ENCODE measurements at regions not wholly inside any gene's neighbourhood (a gene's known extent, or its start where the extent isn't known, plus 50 kb on each side); places are given as distances from the start of the nearest gene placed in this dataset.
"Not testable (repeated sequence)": the region's sequence is repeated elsewhere in the genome, so short reads cannot be mapped to it uniquely, and the experiment has no call there.

DNA sequence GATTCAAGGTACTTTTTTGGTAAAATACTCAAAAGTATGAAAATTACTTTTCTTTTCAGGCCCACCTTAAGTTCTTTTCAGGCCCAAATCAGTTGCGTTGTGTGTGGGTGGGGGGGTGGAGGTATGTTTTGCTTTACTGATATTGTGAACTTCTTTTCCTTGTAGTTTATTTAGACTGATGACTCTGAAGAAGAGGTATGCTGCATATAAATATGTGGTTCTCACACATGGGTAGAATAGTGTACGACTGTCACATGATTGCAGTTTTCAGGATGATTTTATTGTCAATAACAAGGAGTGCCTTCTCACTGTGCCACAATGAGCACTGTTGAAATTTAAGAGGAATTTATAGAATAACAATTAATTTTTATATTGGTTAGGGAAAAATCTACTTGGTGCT is 166.6 kb upstream of the ATP2B1 start:
- DNase-seq (no peak), ATAC-seq (no peak)
- 73 to 74% methylated on average over 2 of the region's 2 CpGs for WGBS, 2 donors
- Histone ChIP-seq H3K4me1 (no peaks in the 10 kb centered on the region), H3K4me3 (no peak overlapping the region), H3K36me3 (replicated peaks in 1 of 2; ENCODE audit: insufficient read depth in 1 of 2, low read depth in 2 of 2) (no peaks in the 10 kb centered on the region), H3K27ac (no peak overlapping the region), H3K9me3 (no peaks in the 10 kb centered on the region), H3K27me3 (no peaks in the 10 kb centered on the region)
- intact Hi-C loops (cut with DNase I) = no loop called here
- TF ChIP-seq, protein P1, sequence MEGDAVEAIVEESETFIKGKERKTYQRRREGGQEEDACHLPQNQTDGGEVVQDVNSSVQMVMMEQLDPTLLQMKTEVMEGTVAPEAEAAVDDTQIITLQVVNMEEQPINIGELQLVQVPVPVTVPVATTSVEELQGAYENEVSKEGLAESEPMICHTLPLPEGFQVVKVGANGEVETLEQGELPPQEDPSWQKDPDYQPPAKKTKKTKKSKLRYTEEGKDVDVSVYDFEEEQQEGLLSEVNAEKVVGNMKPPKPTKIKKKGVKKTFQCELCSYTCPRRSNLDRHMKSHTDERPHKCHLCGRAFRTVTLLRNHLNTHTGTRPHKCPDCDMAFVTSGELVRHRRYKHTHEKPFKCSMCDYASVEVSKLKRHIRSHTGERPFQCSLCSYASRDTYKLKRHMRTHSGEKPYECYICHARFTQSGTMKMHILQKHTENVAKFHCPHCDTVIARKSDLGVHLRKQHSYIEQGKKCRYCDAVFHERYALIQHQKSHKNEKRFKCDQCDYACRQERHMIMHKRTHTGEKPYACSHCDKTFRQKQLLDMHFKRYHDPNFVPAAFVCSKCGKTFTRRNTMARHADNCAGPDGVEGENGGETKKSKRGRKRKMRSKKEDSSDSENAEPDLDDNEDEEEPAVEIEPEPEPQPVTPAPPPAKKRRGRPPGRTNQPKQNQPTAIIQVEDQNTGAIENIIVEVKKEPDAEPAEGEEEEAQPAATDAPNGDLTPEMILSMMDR (IDR thresholded peaks at IDR 0.05) = no peak
- no peak for TF ChIP-seq POLR2A (IDR thresholded peaks at IDR 0.05)

DNA sequence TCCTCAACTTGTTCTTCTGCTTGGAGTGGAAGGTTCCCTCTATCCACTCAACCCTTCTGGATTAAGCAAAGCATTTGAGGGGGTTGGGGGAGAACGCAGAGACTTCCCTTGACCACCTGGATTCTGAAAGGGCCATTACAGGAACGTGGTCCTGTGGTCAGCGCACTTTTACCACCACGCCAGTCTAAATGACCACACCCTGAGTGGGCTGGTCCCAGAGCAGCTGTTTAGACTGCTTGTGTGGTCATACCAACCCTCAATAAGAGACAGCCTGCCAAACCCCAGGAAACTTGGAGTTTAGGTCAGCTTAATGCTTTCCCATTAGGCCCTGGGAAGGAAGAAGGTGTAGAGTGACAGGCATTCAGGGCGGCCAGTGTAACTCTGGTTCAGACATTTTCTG is 165.5 kb upstream of the ATP2B1 start:
- no peak overlapping the region for H3K27ac ChIP-seq
- H3K9me3 ChIP-seq = no peaks in the 10 kb centered on the region
- TF ChIP-seq POLR2A (IDR thresholded peaks at IDR 0.05) = no peak
- no peak overlapping the region for H3K4me3 ChIP-seq
- ATAC-seq (no peak), DNase-seq (no peak)
- H3K27me3 ChIP-seq = no peaks in the 10 kb centered on the region
- WGBS, 2 donors = 82 to 85% methylated on average over 5 of the region's 5 CpGs
- intact Hi-C loops (cut with DNase I) = no loop called here
- H3K4me1 ChIP-seq = no peaks in the 10 kb centered on the region
- H3K36me3 ChIP-seq (replicated peaks in 1 of 2; ENCODE audit: insufficient read depth in 1 of 2, low read depth in 2 of 2) = no peaks in the 10 kb centered on the region

DNA sequence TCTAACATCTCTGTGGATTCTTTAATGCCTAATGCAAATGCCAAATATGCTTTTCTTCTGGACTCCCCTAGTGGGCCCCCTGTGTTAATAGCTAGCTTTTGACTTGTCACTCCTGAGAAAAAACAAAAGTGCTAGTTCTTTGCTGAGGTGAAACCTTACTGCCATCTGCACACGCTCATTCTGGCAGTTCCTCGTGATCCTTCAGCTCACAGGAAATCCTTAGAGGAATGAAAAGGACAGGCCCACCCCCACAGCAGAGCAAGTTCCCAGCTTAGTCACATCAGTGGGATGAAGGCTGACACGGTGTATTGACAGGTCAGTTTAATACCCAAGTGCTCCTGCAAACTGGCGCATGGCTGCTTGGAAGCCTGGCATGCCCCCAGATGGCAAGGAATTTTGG is 165.1 kb upstream of the ATP2B1 start:
- Histone ChIP-seq H3K4me3 (no peak overlapping the region), H3K4me1 (no peaks in the 10 kb centered on the region), H3K36me3 (replicated peaks in 1 of 2; ENCODE audit: insufficient read depth in 1 of 2, low read depth in 2 of 2) (no peaks in the 10 kb centered on the region), H3K9me3 (no peaks in the 10 kb centered on the region), H3K27ac (no peak overlapping the region), H3K27me3 (no peaks in the 10 kb centered on the region)
- TF ChIP-seq, protein P1 (IDR thresholded peaks at IDR 0.05) = no peak
- ATAC-seq = no peak
- intact Hi-C loops (cut with DNase I) = no loop called here
- WGBS, 2 donors = 38 to 58% methylated on average over 4 of the region's 4 CpGs
- DNase-seq = no peak

DNA sequence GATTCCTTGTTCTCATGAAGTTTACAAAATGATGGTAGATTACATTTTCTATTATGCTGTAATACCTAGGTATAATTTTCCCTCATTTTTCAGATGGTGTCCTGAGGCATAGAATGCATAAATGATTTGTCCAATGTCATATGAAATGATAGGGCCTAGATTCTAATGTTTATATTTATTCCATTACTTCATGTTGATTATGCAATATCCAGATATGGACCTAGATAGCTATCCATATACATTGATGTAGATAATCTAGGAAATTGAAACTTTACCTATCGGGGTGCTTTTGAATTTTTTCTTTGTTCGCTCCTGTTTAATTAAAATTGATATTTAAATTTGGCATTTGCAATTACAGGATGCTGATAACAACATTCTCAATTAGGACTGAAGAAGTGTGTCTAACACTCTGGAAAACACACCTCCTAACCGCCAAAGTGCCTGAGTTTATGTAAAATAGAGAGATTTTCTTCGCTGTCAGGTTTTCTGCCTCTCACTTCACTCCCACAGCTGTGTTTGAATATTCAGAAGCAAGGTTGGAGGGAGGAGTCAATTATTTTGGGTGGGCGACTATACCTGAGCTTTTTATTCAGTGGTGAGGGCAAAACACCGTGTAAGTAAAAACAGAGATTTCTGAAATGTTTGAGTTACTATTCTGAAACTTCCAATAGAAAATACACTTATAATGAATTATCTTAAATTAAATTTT is 164.4 kb upstream of the ATP2B1 start:
- no peak overlapping the region for H3K27ac ChIP-seq
- no peaks in the 10 kb centered on the region for H3K9me3 ChIP-seq
- 76 to 82% methylated on average over 6 of the region's 6 CpGs for WGBS, 2 donors
- ATAC-seq (no peak), DNase-seq (no peak)
- H3K36me3 ChIP-seq (replicated peaks in 1 of 2; ENCODE audit: insufficient read depth in 1 of 2, low read depth in 2 of 2) = no peaks in the 10 kb centered on the region
- no peaks in the 10 kb centered on the region for H3K4me1 ChIP-seq
- intact Hi-C loops (cut with DNase I) = no loop called here
- no peak overlapping the region for H3K4me3 ChIP-seq
- TF ChIP-seq, protein P1 (IDR thresholded peaks at IDR 0.05) = no peak
- no peak for TF ChIP-seq POLR2A (IDR thresholded peaks at IDR 0.05)
- no peaks in the 10 kb centered on the region for H3K27me3 ChIP-seq

DNA sequence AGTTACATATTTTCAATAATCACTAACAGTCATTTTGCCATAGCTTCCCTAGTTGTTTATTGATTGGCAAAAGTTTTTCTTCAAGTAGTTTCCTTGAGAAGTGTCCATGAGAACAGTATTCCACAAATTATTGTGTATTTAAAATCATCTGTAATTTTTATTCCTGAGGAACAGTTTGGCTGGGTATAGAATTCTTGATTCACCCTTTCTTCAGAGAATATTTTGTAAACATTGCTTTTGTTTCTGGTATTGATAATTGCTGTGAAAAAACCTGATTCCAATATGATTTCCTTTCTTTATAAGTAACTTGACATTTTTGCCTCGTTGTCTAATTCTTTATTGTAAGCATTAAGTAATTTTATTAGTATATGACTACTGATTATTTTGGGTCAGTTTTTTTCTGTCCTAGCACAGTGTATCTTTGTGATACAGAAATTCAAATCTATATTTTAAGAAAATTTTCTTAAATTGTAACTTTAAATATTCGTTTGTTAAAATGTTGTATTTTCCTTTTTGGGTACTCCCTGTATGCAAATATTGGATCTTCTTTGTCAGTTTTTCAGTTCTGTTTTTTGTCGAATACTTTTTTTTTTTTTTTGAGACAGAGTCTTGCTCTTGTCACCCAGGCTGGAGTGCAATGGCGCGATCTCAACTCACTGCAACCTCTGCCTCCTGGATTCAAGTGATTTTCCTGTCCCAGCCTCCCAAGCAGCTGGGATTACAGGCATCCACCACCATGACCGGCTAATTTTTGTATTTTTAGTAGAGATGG is 162.0 kb upstream of the ATP2B1 start:
- Histone ChIP-seq H3K27ac (no peak overlapping the region), H3K9me3 (no peaks in the 10 kb centered on the region), H3K27me3 (no peaks in the 10 kb centered on the region), H3K36me3 (replicated peaks in 1 of 2; ENCODE audit: insufficient read depth in 1 of 2, low read depth in 2 of 2) (no peaks in the 10 kb centered on the region), H3K4me3 (no peak overlapping the region), H3K4me1 (no peaks in the 10 kb centered on the region)
- TF ChIP-seq POLR2A (IDR thresholded peaks at IDR 0.05) = no peak
- TF ChIP-seq, protein P1 (IDR thresholded peaks at IDR 0.05) = no peak
- 68 to 74% methylated on average over 6 of the region's 6 CpGs for WGBS, 2 donors
- no peak for ATAC-seq
- intact Hi-C loops (cut with DNase I) = no loop called here
- DNase-seq = no peak

DNA sequence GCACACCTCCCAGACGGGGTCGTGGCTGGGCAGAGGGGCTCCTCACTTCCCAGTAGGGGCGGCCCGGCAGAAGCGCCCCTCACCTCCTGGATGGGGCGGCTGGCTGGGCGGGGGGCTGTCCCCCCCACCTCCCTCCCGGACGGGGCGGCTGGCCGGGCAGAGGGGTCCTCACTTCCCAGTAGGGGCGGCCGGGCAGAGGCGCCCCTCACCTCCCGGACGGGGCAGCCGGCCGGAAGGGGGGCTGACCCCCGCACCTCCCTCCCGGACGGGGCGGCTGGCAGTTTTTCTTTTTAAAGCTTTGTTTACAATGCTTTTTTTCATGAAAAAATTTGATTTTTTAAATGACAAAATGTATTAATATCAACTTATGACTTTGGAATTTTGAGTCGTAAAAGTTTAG is 159.0 kb upstream of the ATP2B1 start:
- ATAC-seq; H3K4me3 ChIP-seq; DNase-seq; H3K36me3 ChIP-seq (replicated peaks in 1 of 2; ENCODE audit: insufficient read depth in 1 of 2, low read depth in 2 of 2); H3K27ac ChIP-seq; H3K4me1 ChIP-seq; H3K9me3 ChIP-seq; intact Hi-C loops (cut with DNase I); H3K27me3 ChIP-seq: not testable (repeated sequence)
- WGBS, 2 donors = 95 to 97% methylated on average over 14 to 22 of the region's 23 CpGs
